GM12878 (cell line): ENCODE measurements at regions not wholly inside any gene's neighbourhood (a gene's known extent, or its start where the extent isn't known, plus 50 kb on each side); places are given as distances from the start of the nearest gene placed in this dataset.

Experiments
- ATAC-seq: fragments of 200-7000 bp; cut with Tn5 transposase; 3 replicates; pipeline ENCODE4 v1.9.1; 2020; ENCODE audit warnings: mild to moderate bottlenecking, moderate library complexity
- BruUV-seq: library from RNA; stranded (reverse); fragments of 400-500 nt; replicated peaks from 2 replicates; lab custom pipeline; 2021; lab: Mats Ljungman, UMichigan
- CTCF ChIA-PET: fragments of 300-600 bp; sonication (Branson Sonifier 250); formaldehyde crosslinking; extraction: SDS; loops from one replicate; lab custom pipeline; 2021; ENCODE audit warnings: inconsistent platforms; lab: Yijun Ruan, JAX
- POLR2A ChIA-PET: fragments of 350-600 bp; formaldehyde crosslinking; extraction: SDS; loops from one replicate; lab custom pipeline; 2021; ENCODE audit warnings: inconsistent platforms; lab: Charles Lee
- RAD21 ChIA-PET: fragments of 300-600 bp; sonication (Branson Sonifier 250); formaldehyde crosslinking; loops from one replicate; lab custom pipeline; 2023; ENCODE audit warnings: antibody characterized with exemption; ENCODE audit not compliant: unreplicated experiment; lab: Charles Lee
- SMC1A ChIA-PET: fragments of 300-600 bp; sonication (Branson Sonifier 250); formaldehyde crosslinking; loops from one replicate; lab custom pipeline; 2023; ENCODE audit not compliant: unreplicated experiment, uncharacterized antibody; lab: Charles Lee
- DNase-seq: peaks from one replicate; pipeline ENCODE4 v3.0.0-alpha.2; 2011; ENCODE audit warnings: low read depth, low spot score
- FAIRE-seq: peaks from 3 replicates; lab custom pipeline; 2011; peaks lifted over from hg19 to GRCh38; lab: Jason Lieb, UNC
- H2AFZ ChIP-seq: 2 replicates; pipeline ENCODE4 v1.6.0; 2011; ENCODE audit warnings: low read depth, low read length, control low read depth; ENCODE audit not compliant: control insufficient read depth
- H3K27ac ChIP-seq: 2 replicates; pipeline ENCODE4 v1.5.1; 2011; ENCODE audit warnings: control low read depth; ENCODE audit not compliant: control insufficient read depth, insufficient read depth
- H3K27me3 ChIP-seq, 2 experiments: replicated peaks in 1 of 2; 2 replicates each; pipeline versions ENCODE4 v1.6.0 to v1.6.1; 2011; ENCODE audit warnings: low read length in 1 of 2; ENCODE audit not compliant: control insufficient read depth in 2 of 2, insufficient read depth in 2 of 2
- H3K36me3 ChIP-seq, 2 experiments: 2 replicates each; pipeline ENCODE4 v1.5.1; 2011; ENCODE audit warnings: low read length in 1 of 2; ENCODE audit not compliant: control insufficient read depth in 2 of 2, insufficient read depth in 2 of 2
- H3K4me1 ChIP-seq: 2 replicates; pipeline ENCODE4 v1.6.1; 2011; ENCODE audit warnings: mild to moderate bottlenecking, low read length, moderate library complexity, mixed read lengths; ENCODE audit not compliant: control insufficient read depth, insufficient read depth
- H3K4me2 ChIP-seq: 2 replicates; pipeline ENCODE4 v1.6.0; 2011; ENCODE audit warnings: control low read depth; ENCODE audit not compliant: control insufficient read depth, insufficient read depth
- H3K4me3 ChIP-seq: fragments of 200-600 bp; sonication (generic); 2 replicates; pipeline ENCODE4 v1.5.1; 2016
- H3K79me2 ChIP-seq: 2 replicates; pipeline ENCODE4 v1.6.0; 2011; ENCODE audit warnings: low read length; ENCODE audit not compliant: control insufficient read depth, insufficient read depth
- H3K9ac ChIP-seq: 2 replicates; pipeline ENCODE4 v1.8.0; 2011; ENCODE audit warnings: low read length, control low read depth, mixed read lengths; ENCODE audit not compliant: control insufficient read depth, insufficient read depth
- H3K9me3 ChIP-seq: replicated peaks from 3 replicates; pipeline ENCODE4 v1.5.1; 2011; ENCODE audit warnings: mild to moderate bottlenecking, low read length; ENCODE audit not compliant: control insufficient read depth, insufficient read depth
- H4K20me1 ChIP-seq: 2 replicates; pipeline ENCODE4 v1.6.0; 2011; ENCODE audit not compliant: control insufficient read depth, insufficient read depth
- BCL11A ChIP-seq: IDR thresholded peaks from 2 replicates; pipeline ENCODE4 v1.6.1; 2011; ENCODE audit warnings: low read depth, low read length
- BRCA1 ChIP-seq: IDR thresholded peaks from 2 replicates; pipeline ENCODE4 v1.6.1; 2011; ENCODE audit warnings: low read depth, low read length, improper control_type of control experiment
- CBFB ChIP-seq: IDR thresholded peaks from 2 replicates; pipeline ENCODE4 v1.6.1; 2016; ENCODE audit warnings: antibody characterized with exemption, low read depth
- CEBPB ChIP-seq, 2 experiments: fragments of 150-350 bp in 1 of 2; IDR thresholded peaks; 2 replicates each; pipeline ENCODE4 v1.6.1; 2012 to 2014; ENCODE audit warnings: low read depth in 2 of 2, low read length in 2 of 2, borderline replicate concordance in 1 of 2, inconsistent platforms in 1 of 2
- DPF2 ChIP-seq: fragments of 450-650 bp; IDR thresholded peaks from 2 replicates; pipeline ENCODE4 v1.6.1; 2017; ENCODE audit warnings: mild to moderate bottlenecking
- FOS ChIP-seq: IDR thresholded peaks from 3 replicates; pipeline ENCODE4 v1.6.1; 2011; ENCODE audit warnings: borderline replicate concordance; ENCODE audit not compliant: insufficient read length; ENCODE audit errors: extremely low read depth
- FOXK2 ChIP-seq: fragments of 450-650 bp; IDR thresholded peaks from 2 replicates; pipeline ENCODE4 v1.6.1; 2017; ENCODE audit warnings: mild to moderate bottlenecking, moderate library complexity
- MTA2 ChIP-seq: fragments of 450-650 bp; IDR thresholded peaks from 2 replicates; pipeline ENCODE4 v1.6.1; 2016; ENCODE audit warnings: low read depth, mild to moderate bottlenecking, moderate library complexity
- PBX3 ChIP-seq: IDR thresholded peaks from 2 replicates; pipeline ENCODE4 v1.6.1; 2011; ENCODE audit warnings: mild to moderate bottlenecking, low read depth, low read length, moderate library complexity; ENCODE audit not compliant: insufficient replicate concordance
- SMAD5 ChIP-seq: IDR thresholded peaks from 2 replicates; pipeline ENCODE4 v1.6.1; 2016; ENCODE audit warnings: antibody characterized with exemption, low read depth
- SREBF2 ChIP-seq: IDR thresholded peaks from 2 replicates; pipeline ENCODE4 v1.6.1; 2012; ENCODE audit warnings: mild to moderate bottlenecking, low read length
- TCF12 ChIP-seq: IDR thresholded peaks from 2 replicates; pipeline ENCODE4 v1.6.1; 2011; ENCODE audit warnings: low read depth, mild to moderate bottlenecking, low read length
- ZNF217 ChIP-seq: fragments of 450-650 bp; IDR thresholded peaks from 2 replicates; pipeline ENCODE4 v1.6.1; 2017; ENCODE audit warnings: antibody characterized with exemption, mild to moderate bottlenecking
- WGBS: methylation state at CpG from one replicate; pipeline ENCODE4 v1.1.6; 2016; ENCODE audit warnings: low lambda C conversion rate; ENCODE audit not compliant: insufficient replicate concordance, insufficient coverage; ENCODE audit errors: missing lambda C conversion rate; 5-methylcytosine and 5-hydroxymethylcytosine counted together
- in situ Hi-C: fragments of 300-500 bp; cut with MboI; formaldehyde crosslinking; loops from 9 replicates; pipeline ENCODE4 v1.14.3; 2018; ENCODE audit warnings: mixed read lengths
- intact Hi-C: fragments of 100-400 bp; cut with micrococcal nuclease; formaldehyde crosslinking; loops from one replicate; pipeline ENCODE4 v1.14.2; 2022; ENCODE audit not compliant: unreplicated experiment

DNA sequence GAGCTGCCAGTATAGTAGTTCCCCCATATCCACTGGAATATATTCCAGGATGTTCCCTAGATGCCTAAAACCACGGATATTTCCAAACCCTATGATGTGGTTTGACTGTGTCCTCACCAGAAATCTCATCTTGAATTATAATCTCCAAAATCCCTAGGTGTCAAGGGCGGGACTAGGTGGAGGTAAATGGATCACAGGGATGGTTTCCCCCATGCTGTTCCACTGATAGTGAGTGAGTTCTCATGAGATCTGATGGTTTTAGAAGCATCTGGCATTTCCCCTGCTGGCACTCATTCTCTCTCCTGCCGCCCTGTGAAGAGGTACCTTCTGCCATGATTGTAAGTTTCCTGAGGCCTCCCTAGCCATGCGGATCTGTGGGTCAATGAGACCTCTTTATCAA lies 168.6 kb downstream of the MAF start:
- in situ Hi-C loops, result no loop called here
- CTCF ChIA-PET, result no interaction called here
- DNase-seq, result no peak
- H3K36me3 ChIP-seq, result no peaks in the 10 kb centered on the region
- H4K20me1 ChIP-seq, result peaks cover 2% of the 10 kb centered on the region; the same call in 1 of the 2 replicates
- no peak overlapping the region for H3K4me3 ChIP-seq
- no peak overlapping the region for H3K4me2 ChIP-seq
- TF ChIP-seq CEBPB (IDR thresholded peaks at IDR 0.05; ENCODE audit: borderline replicate concordance in 1 of 2, low read depth in 2 of 2, low read length in 2 of 2) (no peak), BCL11A (no peak), PBX3 (no peak), SMAD5 (no peak), DPF2 (no peak), MTA2 (no peak), SREBF2 (no peak), TCF12 (no peak), FOXK2 (no peak), FOS (no peak), ZNF217 (no peak), CBFB (no peak), BRCA1 (no peak)
- 9% methylated on average over 4 of the region's 4 CpGs for WGBS
- RAD21 ChIA-PET, result no interaction called here
- no peaks in the 10 kb centered on the region; a peak in 1 of 4 replicates for H3K27me3 ChIP-seq
- no peaks in the 10 kb centered on the region for H3K9me3 ChIP-seq
- no peaks in the 10 kb centered on the region for H3K79me2 ChIP-seq
- no TSS peak for BruUV-seq
- intact Hi-C loops, result no loop called here
- H2AFZ ChIP-seq, result no peak overlapping the region
- POLR2A ChIA-PET, result no interaction called here
- no peaks in the 10 kb centered on the region for H3K4me1 ChIP-seq
- FAIRE-seq, result no peak
- no peak for ATAC-seq
- no peak overlapping the region for H3K9ac ChIP-seq
- SMC1A ChIA-PET, result no interaction called here
- no peak overlapping the region for H3K27ac ChIP-seq
